Mammary epithelial cell (primary cell): ENCODE measurements at regions not wholly inside any gene's neighbourhood (a gene's known extent, or its start where the extent isn't known, plus 50 kb on each side); places are given as distances from the start of the nearest gene placed in this dataset.

Experiments used
- CTCF ChIP-seq, 2 donors: IDR thresholded peaks in 1 of 2; conservative IDR thresholded peaks in 1 of 2; 2 replicates each; pipeline ENCODE4 v1.5.1; 2011 to 2012; ENCODE audit warnings: inconsistent platforms in 2 of 2, low read length in 2 of 2, mild to moderate bottlenecking in 2 of 2, control low read depth in 1 of 2, low read depth in 1 of 2; ENCODE audit not compliant: insufficient read depth in 1 of 2; ENCODE audit errors: extremely low read depth in 1 of 2
- EZH2 ChIP-seq: IDR thresholded peaks from 2 replicates; pipeline ENCODE4 v1.6.1; 2012; ENCODE audit warnings: low read length, inconsistent platforms, borderline replicate concordance

GRCh38 chr5:44675296-44675695, 133.5 kb upstream of the MRPS30 start:
- TF ChIP-seq EZH2 (no peak), CTCF (conservative IDR thresholded peaks at IDR 0.05 in 1 of 2, IDR thresholded peaks at IDR 0.05 in 1 of 2; ENCODE audit: extremely low read depth in 1 of 2, insufficient read depth in 1 of 2, low read depth in 1 of 2, low read length in 2 of 2) (no peak)
